ENCODE measurements at regions not wholly inside any gene's neighbourhood (a gene's known extent, or its start where the extent isn't known, plus 50 kb on each side); places are given as distances from the start of the nearest gene placed in this dataset.
"Not testable (repeated sequence)": the region's sequence is repeated elsewhere in the genome, so short reads cannot be mapped to it uniquely, and the experiment has no call there.

GRCh38 chr13:57877601-57878000, 246.1 kb downstream of the PCDH17 start:
- FAIRE-seq, result no peak
- DNase-seq (ENCODE audit: insufficient read length, low spot score), result no peak
- TF ChIP-seq PAX5 (IDR thresholded peaks at IDR 0.05; ENCODE audit: insufficient read depth, low read length, severe bottlenecking) (no peak), TAF1 (IDR thresholded peaks at IDR 0.05; ENCODE audit: low read depth, low read length) (no peak), POLR2A (IDR thresholded peaks at IDR 0.05; ENCODE audit: low read depth, low read length) (no peak), SPI1 (IDR thresholded peaks at IDR 0.05; ENCODE audit: low read depth, low read length) (no peak), POU2F2 (IDR thresholded peaks at IDR 0.05; ENCODE audit: low read depth, low read length) (no peak), POLR2AphosphoS5 (IDR thresholded peaks at IDR 0.05; ENCODE audit: low read depth, low read length) (no peak)

- FAIRE-seq (no peak), DNase-seq (ENCODE audit: insufficient read length, low spot score) (no peak)
- TF ChIP-seq TAF1 (IDR thresholded peaks at IDR 0.05; ENCODE audit: low read depth, low read length) (no peak), POLR2AphosphoS5 (IDR thresholded peaks at IDR 0.05; ENCODE audit: low read depth, low read length) (no peak), POLR2A (IDR thresholded peaks at IDR 0.05; ENCODE audit: low read depth, low read length) (no peak), SPI1 (IDR thresholded peaks at IDR 0.05; ENCODE audit: low read depth, low read length) (no peak), POU2F2 (IDR thresholded peaks at IDR 0.05; ENCODE audit: low read depth, low read length) (no peak), PAX5 (IDR thresholded peaks at IDR 0.05; ENCODE audit: insufficient read depth, low read length, severe bottlenecking) (no peak)
Observed at GRCh38 chr13:57878291-57878690, 246.7 kb downstream of the PCDH17 start.

- FAIRE-seq, result no peak
- no peak for DNase-seq (ENCODE audit: insufficient read length, low spot score)
- no peak for TF ChIP-seq TAF1 (IDR thresholded peaks at IDR 0.05; ENCODE audit: low read depth, low read length)
- TF ChIP-seq POU2F2 (IDR thresholded peaks at IDR 0.05; ENCODE audit: low read depth, low read length), result no peak
- TF ChIP-seq POLR2AphosphoS5 (IDR thresholded peaks at IDR 0.05; ENCODE audit: low read depth, low read length), result no peak
- no peak for TF ChIP-seq SPI1 (IDR thresholded peaks at IDR 0.05; ENCODE audit: low read depth, low read length)
- no peak for TF ChIP-seq POLR2A (IDR thresholded peaks at IDR 0.05; ENCODE audit: low read depth, low read length)
- no peak for TF ChIP-seq PAX5 (IDR thresholded peaks at IDR 0.05; ENCODE audit: insufficient read depth, low read length, severe bottlenecking)
Observed at GRCh38 chr13:57897225-57897624, 265.7 kb downstream of the PCDH17 start.

- TF ChIP-seq POLR2AphosphoS5 (IDR thresholded peaks at IDR 0.05; ENCODE audit: low read depth, low read length), result no peak
- TF ChIP-seq SPI1 (IDR thresholded peaks at IDR 0.05; ENCODE audit: low read depth, low read length), result no peak
- TF ChIP-seq PAX5 (IDR thresholded peaks at IDR 0.05; ENCODE audit: insufficient read depth, low read length, severe bottlenecking), result no peak
- TF ChIP-seq TAF1 (IDR thresholded peaks at IDR 0.05; ENCODE audit: low read depth, low read length), result no peak
- no peak for TF ChIP-seq POLR2A (IDR thresholded peaks at IDR 0.05; ENCODE audit: low read depth, low read length)
- no peak for TF ChIP-seq POU2F2 (IDR thresholded peaks at IDR 0.05; ENCODE audit: low read depth, low read length)
Observed at GRCh38 chr13:57899096-57899495, 267.6 kb downstream of the PCDH17 start.

DNA sequence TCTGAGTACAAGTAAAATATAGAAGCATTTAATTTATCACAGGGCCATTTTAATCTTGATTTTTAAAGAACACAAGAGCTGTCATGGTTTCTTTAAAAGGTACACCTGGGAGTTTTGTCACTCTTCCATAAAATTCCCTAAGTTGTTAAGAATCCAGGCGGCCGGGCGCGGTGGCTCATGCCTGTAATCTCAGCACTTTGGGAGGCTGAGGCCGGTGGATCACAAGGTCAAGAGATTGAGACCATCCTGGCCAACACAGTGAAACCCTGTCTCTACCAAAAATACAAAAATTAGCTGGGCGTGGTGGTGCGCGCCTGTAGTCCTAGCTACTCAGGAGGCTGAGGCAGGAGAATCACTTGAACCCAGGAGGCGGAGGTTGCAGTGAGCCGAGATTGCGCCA, 278.3 kb downstream of the PCDH17 start:
- not testable (repeated sequence) for FAIRE-seq; DNase-seq (ENCODE audit: insufficient read length, low spot score)

More at GRCh38 chr13:57899096-57899495, 267.6 kb downstream of the PCDH17 start:
- DNase-seq (ENCODE audit: insufficient read length, low spot score) (no peak), FAIRE-seq (no peak)

- FAIRE-seq, result no peak
- no peak for DNase-seq (ENCODE audit: insufficient read length, low spot score)
- TF ChIP-seq POU2F2 (IDR thresholded peaks at IDR 0.05; ENCODE audit: low read depth, low read length) (no peak), POLR2AphosphoS5 (IDR thresholded peaks at IDR 0.05; ENCODE audit: low read depth, low read length) (no peak), POLR2A (IDR thresholded peaks at IDR 0.05; ENCODE audit: low read depth, low read length) (no peak), PAX5 (IDR thresholded peaks at IDR 0.05; ENCODE audit: insufficient read depth, low read length, severe bottlenecking) (no peak), SPI1 (IDR thresholded peaks at IDR 0.05; ENCODE audit: low read depth, low read length) (no peak), TAF1 (IDR thresholded peaks at IDR 0.05; ENCODE audit: low read depth, low read length) (no peak)
Observed at GRCh38 chr13:57918086-57918485, 286.5 kb downstream of the PCDH17 start.

GRCh38 chr13:57918913-57919312, 287.4 kb downstream of the PCDH17 start:
- TF ChIP-seq POLR2AphosphoS5 (IDR thresholded peaks at IDR 0.05; ENCODE audit: low read depth, low read length), result no peak
- no peak for TF ChIP-seq POU2F2 (IDR thresholded peaks at IDR 0.05; ENCODE audit: low read depth, low read length)
- no peak for FAIRE-seq

DNA sequence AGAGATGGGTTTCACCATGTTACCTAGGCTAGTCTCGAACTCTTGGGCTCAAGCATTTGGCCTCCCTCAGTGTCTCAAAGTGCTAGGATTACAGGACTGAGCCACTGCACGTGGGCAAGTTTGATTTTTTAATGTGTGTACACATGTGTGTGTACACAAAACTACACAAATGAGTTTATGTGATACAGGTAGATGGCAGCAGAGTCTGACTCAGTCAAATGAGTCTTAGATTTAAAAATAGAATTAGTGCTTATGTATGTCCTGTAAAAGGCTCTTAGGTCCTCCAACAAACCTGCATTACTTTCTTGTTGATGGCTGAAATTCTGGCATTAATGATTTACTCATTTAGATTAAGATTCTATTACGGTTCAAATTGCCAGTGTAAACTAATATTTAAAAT, 293.7 kb downstream of the PCDH17 start:
- TF ChIP-seq SPI1 (IDR thresholded peaks at IDR 0.05; ENCODE audit: low read depth, low read length), result no peak
- DNase-seq (ENCODE audit: insufficient read length, low spot score) (no peak), FAIRE-seq (no peak)

More at GRCh38 chr13:57918913-57919312, 287.4 kb downstream of the PCDH17 start:
- DNase-seq (ENCODE audit: insufficient read length, low spot score), result no peak

DNA sequence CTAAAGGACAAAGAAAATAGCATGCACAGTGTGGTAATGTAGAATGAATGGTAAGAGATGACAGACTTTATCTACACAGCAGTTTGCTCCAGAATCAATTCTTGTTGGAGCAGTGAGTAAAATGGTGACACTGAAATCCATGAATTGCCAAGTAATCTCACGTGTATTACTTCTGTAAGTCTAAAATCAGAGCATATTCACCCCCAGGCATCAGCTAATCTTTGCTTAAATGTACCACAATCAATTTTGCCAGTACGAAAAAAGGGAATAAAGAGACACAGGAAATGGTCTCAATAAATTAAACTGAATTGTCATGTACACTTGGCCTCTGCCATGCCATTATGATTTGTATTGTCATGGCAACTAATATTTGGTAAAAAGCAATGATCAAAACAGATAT, 294.2 kb downstream of the PCDH17 start:
- DNase-seq (ENCODE audit: insufficient read length, low spot score) (no peak), FAIRE-seq (no peak)
- TF ChIP-seq SPI1 (IDR thresholded peaks at IDR 0.05; ENCODE audit: low read depth, low read length), result no peak
- TF ChIP-seq TAF1 (IDR thresholded peaks at IDR 0.05; ENCODE audit: low read depth, low read length), result no peak
- no peak for TF ChIP-seq PAX5 (IDR thresholded peaks at IDR 0.05; ENCODE audit: insufficient read depth, low read length, severe bottlenecking)
- no peak for TF ChIP-seq POU2F2 (IDR thresholded peaks at IDR 0.05; ENCODE audit: low read depth, low read length)
- no peak for TF ChIP-seq POLR2AphosphoS5 (IDR thresholded peaks at IDR 0.05; ENCODE audit: low read depth, low read length)
- no peak for TF ChIP-seq POLR2A (IDR thresholded peaks at IDR 0.05; ENCODE audit: low read depth, low read length)

- FAIRE-seq, result no peak
- TF ChIP-seq POU2F2 (IDR thresholded peaks at IDR 0.05; ENCODE audit: low read depth, low read length) (no peak), POLR2AphosphoS5 (IDR thresholded peaks at IDR 0.05; ENCODE audit: low read depth, low read length) (no peak), POLR2A (IDR thresholded peaks at IDR 0.05; ENCODE audit: low read depth, low read length) (no peak), TAF1 (IDR thresholded peaks at IDR 0.05; ENCODE audit: low read depth, low read length) (no peak), PAX5 (IDR thresholded peaks at IDR 0.05; ENCODE audit: insufficient read depth, low read length, severe bottlenecking) (no peak), SPI1 (IDR thresholded peaks at IDR 0.05; ENCODE audit: low read depth, low read length) (no peak)
- DNase-seq (ENCODE audit: insufficient read length, low spot score), result no peak
Observed at GRCh38 chr13:57932061-57932460, 300.5 kb downstream of the PCDH17 start.

DNA sequence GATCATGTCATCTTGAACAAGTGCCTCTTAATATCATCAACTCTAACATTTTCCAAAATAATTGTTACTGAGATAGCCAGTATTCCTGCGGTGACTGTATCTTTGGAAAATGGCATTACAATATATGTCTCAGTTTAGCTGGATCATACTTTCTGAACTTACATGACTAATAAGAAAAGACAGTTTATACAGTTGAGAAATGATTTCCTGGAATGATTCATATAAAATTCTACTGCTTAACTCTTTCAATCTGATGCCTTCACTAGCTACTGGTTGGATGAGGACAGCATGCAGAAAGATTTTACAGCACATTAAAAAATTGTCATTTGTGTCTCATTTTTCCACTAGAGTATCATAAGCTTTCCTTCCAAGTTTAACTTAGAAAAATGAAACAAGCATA, 302.1 kb downstream of the PCDH17 start:
- TF ChIP-seq POLR2A (IDR thresholded peaks at IDR 0.05; ENCODE audit: low read depth, low read length) (no peak), SPI1 (IDR thresholded peaks at IDR 0.05; ENCODE audit: low read depth, low read length) (no peak), POU2F2 (IDR thresholded peaks at IDR 0.05; ENCODE audit: low read depth, low read length) (no peak), POLR2AphosphoS5 (IDR thresholded peaks at IDR 0.05; ENCODE audit: low read depth, low read length) (no peak), TAF1 (IDR thresholded peaks at IDR 0.05; ENCODE audit: low read depth, low read length) (no peak), PAX5 (IDR thresholded peaks at IDR 0.05; ENCODE audit: insufficient read depth, low read length, severe bottlenecking) (no peak)
- no peak for DNase-seq (ENCODE audit: insufficient read length, low spot score)
- FAIRE-seq, result no peak

Measured in GM12891 (cell line).